Activated CD4-positive, alpha-beta T cell treated with anti-CD3 and anti-CD28 coated beads, Interleukin-2, Interleukin-6, amounts not matched to agents 100 ng/mL and 50 ng/mL, durations not matched to agents 16 hours and 8 hours (primary cell): ENCODE measurements at regions not wholly inside any gene's neighbourhood (a gene's known extent, or its start where the extent isn't known, plus 50 kb on each side); places are given as distances from the start of the nearest gene placed in this dataset.

Source experiments
- DNase-seq: peaks from one replicate; pipeline ENCODE4 v3.0.0-alpha.2; 2020

DNA sequence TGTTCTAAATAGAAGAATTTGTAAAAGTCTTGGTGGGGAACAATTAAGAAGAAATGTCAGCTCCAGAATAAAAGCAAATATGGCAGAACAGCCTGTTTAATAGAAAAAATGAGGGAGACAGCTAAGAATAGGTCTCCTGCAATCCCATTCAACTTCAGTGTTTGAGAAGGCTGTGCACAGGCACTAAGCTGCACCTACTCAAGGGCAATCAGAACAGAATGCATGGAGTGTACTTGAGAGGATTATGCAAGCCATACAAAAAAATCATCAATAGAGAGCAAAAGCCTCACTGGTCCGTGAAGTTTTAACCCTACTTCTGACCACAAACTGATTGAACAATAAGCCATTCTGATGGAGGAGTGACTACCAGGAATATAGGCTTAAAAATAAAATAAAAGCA, 690.7 kb upstream of the PCDH15 start:
- no peak for DNase-seq

DNA sequence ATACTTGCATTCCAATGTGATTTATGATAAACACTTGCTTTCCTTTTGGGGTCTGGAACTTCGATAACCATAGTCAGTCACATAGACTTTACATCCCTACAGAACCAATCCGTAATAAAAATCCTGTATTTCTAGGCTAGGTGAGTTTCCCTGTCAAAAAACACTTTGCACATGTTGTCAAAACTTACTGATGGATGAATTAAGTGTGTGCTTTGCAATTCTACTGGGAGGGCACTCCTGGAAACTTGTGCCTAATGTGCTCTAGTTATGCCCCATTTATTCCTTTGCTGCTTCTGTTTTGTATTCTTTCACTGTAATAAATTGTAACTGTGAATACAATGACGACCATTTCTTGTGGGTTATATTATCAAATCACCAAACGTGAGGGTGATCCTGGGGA, 684.8 kb upstream of the PCDH15 start:
- no peak for DNase-seq

DNA sequence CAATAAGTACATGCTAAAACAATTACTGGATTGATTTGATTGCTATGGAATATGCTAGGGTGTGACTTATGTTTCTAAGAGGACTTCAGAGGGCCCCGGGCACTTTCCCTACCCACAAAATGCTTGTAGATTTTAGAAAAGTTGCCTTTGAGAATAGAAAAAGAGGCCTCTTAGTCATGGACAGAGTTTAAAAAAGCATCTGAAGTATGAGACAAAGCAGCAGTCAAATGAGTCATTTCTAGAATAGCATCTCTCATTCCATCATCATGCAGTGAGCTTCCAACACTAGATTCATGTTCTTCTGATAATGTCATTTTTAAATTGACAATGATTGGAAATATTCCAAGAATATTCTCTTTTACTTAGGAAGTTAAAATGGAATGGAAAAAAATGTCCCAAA, 675.1 kb upstream of the PCDH15 start:
- no peak for DNase-seq

DNA sequence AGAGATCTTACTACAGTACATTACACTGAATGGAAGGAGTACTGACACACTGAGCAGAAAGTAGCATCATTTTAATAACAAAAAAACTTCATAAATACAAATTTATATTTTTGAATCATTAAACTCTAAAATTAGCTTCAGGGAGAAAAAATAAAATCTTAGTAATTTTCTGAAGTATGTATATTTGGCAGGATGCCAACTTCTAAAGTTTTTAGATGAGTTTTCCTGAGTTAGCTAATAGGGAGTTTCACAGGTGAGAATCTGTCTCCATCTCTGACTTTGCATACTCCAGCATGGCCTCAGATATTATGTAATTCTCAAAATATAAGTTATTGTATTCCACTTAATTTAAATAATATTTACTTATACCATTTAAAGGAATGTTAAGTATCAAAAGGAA, 673.2 kb upstream of the PCDH15 start:
- DNase-seq, result no peak

GRCh38 chr10:55470840-55471239, 669.8 kb upstream of the PCDH15 start:
- DNase-seq, result no peak

DNA sequence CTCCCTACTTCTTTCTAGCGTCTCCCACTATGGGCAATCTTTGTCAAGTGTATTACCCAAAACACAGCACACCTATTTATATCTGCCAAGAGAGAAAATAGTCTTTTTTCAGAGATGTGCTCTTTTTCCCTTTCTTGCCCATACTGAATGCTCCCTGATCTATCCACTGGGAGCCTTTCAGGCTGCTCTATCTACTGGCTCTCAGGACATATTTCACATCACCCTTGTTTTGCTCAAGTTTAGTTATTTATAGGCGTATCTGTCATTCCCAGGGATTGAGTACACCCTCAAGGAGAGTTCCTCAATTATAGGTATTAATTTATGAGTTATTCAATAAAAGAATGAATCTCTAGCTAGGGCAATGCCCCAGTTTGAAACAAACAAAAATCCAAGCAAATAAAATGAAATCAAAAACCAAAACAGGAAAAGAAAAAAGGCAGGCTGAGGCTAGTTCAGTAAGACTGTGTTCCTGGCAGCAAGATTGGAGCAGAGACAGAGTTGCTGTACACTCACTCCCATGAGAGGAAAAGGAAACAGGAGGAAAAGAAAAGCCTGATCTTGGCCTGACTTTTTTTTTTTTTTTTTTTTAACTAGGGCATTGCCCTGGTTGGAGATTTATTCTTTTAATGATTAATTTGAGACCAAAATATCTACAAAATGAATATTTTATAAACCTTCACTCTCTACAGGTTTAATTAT, 665.9 kb upstream of the PCDH15 start:
- DNase-seq, result no peak

GRCh38 chr10:55464083-55464482, 663.1 kb upstream of the PCDH15 start:
- no peak for DNase-seq

GRCh38 chr10:55460008-55460407, 659.0 kb upstream of the PCDH15 start:
- DNase-seq, result no peak

DNA sequence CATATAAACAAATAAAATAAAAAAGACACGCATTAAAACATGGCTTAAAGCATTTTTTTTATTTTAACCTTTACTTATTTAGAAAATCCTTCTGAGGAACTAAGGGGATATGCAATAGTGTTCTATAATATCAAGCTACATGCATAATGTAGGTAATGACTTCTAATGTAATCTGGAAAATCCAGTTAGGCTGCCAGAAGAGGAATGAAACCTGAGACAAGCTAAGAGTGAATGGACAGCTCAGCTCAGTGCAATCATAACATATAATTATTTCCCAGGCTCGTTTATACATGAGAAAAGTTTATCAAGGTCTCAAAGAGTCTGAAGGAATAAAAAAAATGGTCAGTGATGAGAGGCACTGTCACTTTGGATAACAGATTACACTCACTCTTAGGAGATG, 649.0 kb upstream of the PCDH15 start:
- DNase-seq, result no peak

DNA sequence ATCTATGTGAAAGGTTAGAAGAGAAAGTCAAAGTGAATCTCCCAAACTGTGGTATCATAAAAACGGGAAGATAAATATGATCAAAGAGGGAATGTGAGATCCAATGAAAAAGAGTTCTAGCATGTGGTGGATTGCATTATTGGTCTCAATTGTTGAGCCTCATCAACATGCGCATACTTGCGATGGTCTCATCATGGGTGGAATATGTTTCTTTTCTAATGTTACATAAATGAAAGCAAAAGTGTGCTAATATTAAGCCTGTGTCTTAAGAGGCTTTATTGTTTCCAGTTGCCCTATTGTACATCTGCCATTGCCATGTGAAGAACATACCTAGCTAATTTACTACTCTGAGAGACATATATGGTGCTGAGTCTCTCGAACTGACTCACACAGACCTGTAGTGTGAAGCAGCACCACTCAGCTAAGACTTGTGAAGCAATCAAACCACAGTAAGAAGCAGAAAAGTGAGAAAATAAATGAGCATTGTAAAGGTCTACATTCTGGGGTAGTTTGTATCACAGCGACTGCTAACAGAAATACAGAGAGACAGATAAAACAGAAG, 645.5 kb upstream of the PCDH15 start:
- DNase-seq, result no peak

DNA sequence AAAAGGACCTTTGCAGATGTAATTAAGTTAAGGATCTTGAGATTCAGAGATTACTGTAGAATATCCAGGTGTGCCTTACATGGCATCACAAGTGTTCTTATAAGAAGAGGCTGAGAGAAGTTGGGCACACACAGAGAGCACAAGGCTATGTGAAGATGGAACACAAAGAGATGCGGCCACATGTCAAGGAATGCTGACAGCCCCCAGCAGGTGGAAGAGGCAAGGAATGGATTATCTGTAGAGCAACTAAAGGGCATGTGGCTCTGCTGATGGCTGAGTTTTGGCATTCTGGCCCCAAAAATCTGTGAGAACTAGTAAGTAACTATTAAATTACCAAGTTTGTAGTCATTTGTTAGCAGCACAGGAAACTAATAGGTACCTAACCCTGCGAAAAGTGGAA, 640.7 kb upstream of the PCDH15 start:
- no peak for DNase-seq

GRCh38 chr10:55426138-55426537, 625.1 kb upstream of the PCDH15 start:
- no peak for DNase-seq

- DNase-seq, result no peak
Measured at GRCh38 chr10:55410415-55410885, 609.4 kb upstream of the PCDH15 start.

DNA sequence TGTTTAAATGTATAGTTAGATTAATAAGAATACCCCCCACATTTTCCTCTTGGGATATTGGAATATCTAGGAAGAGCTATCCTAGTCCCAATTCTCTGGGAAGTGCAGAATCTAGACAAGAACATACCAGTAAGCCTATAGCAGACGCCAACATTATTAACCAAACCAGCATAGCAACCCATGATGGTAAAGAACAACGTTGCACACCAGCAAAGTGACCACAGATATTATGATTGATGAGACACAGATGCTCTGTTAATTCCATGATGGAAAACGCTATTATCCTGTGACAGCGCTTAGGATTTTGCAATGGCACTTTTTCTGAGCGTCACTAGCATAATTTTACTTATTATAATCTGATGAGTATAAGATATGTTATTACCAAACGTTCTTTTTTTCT, 603.1 kb upstream of the PCDH15 start:
- no peak for DNase-seq

DNA sequence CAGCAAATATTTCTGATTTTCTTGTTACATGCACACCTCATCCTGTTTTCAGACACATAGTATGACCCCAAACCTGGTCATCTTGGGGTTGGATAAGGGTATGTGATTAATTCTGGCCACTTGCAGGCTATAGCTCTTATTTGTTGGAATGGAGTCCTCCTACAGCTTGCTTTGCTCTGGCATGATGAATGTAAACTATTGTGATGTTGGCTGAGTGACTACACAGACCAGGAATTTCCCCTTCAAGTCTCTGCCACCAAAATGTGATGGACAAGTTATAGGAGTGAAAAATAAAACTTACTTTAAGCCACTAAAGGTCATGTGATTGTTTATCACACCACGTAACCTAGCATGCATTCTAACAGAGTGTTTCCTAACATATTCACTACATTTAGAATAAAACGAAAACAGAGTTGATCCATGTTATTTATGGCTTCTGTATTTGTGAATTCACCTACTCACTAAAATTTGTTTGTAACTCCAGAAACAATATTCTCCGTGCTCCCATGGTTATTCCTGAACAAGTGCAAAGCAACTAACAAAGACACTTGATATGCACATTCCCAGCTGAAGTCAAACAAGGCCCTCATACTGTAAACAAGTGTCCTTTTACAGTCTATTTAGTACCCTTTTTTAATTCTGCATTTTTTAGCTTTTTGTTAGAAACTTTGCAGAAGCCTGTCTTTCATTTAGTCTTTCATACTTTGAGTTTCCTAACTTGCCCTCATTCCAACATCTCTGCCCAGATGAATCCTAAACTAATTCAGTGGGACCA, 599.2 kb upstream of the PCDH15 start:
- no peak for DNase-seq

- DNase-seq, result no peak
Measured at GRCh38 chr10:55398497-55398882, 597.5 kb upstream of the PCDH15 start.

GRCh38 chr10:55397777-55398496, 596.9 kb upstream of the PCDH15 start:
- DNase-seq, result no peak

DNA sequence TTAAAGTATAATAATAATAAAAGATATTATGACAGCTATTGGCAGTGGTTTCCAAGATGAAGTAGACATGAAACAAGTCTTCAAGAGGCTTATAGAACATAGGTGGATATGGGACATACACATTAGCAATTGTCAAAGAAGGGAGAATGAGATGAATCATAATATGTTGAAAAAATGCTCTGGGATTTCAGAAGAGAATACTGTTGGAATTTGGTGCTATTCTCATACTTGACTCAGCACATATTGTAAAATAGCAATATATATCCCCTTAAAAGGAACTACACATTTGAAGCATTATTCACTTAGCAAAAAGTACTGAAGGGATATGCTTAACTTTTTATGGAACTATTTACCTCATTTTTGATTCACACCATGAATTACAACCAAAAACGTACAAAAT, 577.2 kb upstream of the PCDH15 start:
- no peak for DNase-seq

GRCh38 chr10:55374917-55375316, 573.9 kb upstream of the PCDH15 start:
- no peak for DNase-seq

DNA sequence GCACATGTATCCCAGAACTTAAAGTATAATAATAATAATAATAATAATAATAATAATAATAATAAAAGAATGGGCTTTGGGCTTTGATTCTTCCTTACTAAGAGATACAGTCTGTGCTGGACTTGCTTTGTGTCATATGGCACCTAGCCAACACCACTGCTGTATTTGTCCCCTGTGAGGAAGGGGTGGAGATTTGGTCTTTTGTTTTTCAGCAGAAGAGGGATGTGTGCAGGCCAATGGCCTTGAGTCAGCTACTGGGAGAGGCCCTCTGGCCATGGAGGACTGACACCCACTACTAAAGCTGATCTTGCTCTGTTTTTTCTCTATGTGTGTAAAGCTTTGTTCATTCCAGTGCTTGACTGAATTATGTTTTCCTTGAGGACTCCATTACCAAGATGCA, 573.0 kb upstream of the PCDH15 start:
- DNase-seq, result no peak

GRCh38 chr10:55369670-55370420, 568.8 kb upstream of the PCDH15 start:
- no peak for DNase-seq

DNA sequence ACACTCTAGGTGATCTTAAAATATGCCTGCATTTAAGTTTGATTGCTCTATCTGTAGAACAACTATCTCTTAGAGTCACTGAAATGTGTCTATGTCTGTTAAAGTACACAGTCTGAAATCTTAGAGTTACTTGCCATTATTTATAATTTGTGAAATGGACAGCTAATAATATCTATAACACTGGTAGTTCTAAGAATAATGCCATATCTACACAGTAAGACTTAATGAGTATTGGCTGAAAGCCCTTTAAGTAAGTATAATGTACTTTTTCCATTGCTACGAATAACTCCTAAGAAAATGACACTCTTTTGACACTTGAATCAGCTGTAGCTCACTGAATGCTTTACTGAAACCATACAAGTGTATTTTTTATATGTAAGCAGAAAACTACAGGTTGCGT, 567.4 kb upstream of the PCDH15 start:
- no peak for DNase-seq

GRCh38 chr10:55367555-55367954, 566.5 kb upstream of the PCDH15 start:
- no peak for DNase-seq
